ENCODE measurements at regions not wholly inside any gene's neighbourhood (a gene's known extent, or its start where the extent isn't known, plus 50 kb on each side); places are given as distances from the start of the nearest gene placed in this dataset.

DNA sequence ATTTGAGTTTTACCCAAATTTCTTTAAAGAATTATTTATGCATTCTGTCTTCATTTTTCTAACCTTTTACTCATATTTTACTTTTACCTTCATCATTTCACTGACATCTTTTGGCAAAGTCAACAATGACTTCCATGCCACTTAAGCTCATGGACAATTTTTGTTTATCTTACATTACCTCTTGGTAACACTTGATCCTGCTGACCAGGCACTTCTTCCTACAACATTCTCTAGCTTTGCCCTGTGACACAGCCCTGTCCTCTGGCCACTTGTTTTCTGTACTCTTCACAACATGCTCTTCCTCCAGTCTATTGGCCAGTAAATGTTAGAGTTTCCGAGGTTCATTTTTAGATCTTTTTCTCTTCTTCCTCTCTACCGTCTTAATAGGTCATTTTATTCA, 377.2 kb downstream of the SUCLA2 start:
- DNase-seq (ENCODE audit: low spot score), result no peak
- Mint-ChIP-seq H3K27me3 (ENCODE audit: insufficient read depth) (no peaks in the 10 kb centered on the region), H3K36me3 (ENCODE audit: low read depth) (no peaks in the 10 kb centered on the region), H3K27ac (no peak overlapping the region), H3K9me3 (no peaks in the 10 kb centered on the region), H3K4me3 (no peak overlapping the region), H3K4me1 (ENCODE audit: low read depth) (no peaks in the 10 kb centered on the region)
- intact Hi-C loops (cut with micrococcal nuclease), result no loop called here

DNA sequence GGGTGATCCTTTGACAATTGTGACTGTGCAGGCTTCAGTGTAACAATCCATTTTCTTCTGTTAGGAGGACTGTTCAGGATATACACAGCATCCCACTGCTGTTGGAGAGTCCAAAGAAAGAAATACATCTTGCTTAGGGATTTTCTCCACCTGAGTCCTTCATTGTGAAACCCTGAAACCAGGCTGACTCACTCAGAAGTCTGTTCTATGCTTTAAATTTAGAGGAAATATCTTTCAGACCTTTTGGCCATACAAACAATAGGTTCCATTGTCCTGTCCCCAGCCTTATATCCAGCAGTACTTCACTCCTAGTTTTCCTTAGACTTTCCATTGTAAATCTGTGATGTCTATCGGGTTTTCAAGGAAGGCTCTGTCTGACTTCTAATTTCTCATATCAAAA, 379.1 kb downstream of the SUCLA2 start:
- intact Hi-C loops (cut with micrococcal nuclease), result no loop called here
- H3K27me3 Mint-ChIP-seq (ENCODE audit: insufficient read depth), result no peaks in the 10 kb centered on the region
- DNase-seq (ENCODE audit: low spot score), result no peak
- no peak overlapping the region for H3K4me3 Mint-ChIP-seq
- H3K36me3 Mint-ChIP-seq (ENCODE audit: low read depth), result no peaks in the 10 kb centered on the region
- no peaks in the 10 kb centered on the region for H3K4me1 Mint-ChIP-seq (ENCODE audit: low read depth)
- H3K27ac Mint-ChIP-seq, result no peak overlapping the region
- no peaks in the 10 kb centered on the region for H3K9me3 Mint-ChIP-seq

DNA sequence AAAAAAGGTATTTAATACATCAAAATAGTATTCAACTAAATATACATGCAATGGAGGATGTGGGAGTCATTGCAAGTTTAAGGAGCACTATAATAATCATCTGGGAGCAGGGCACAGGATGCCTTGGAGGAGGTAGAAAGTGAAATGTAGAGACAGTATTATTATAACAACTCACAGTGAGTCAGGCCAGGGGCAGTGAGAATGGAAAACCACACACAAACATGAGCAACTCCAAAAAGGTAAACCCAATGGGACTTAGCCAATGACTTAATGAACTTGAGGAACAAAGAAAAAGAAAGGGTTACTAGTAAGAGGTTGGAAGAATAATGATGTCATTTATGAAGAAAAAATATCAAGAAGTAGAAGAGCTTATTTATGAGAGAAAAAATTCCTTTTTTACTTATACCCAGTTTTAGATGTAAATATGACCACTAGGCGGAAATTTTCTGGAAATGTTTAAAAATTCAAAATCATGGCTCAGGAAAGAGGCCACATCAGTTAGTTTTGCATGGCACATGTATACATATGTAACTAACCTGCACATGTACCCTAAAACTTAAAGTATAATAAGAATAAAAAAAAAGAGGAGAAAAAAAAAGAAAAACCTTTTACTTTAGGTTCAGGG, 389.3 kb downstream of the SUCLA2 start:
- H3K4me3 Mint-ChIP-seq, result no peak overlapping the region
- DNase-seq (ENCODE audit: low spot score), result no peak
- H3K4me1 Mint-ChIP-seq (ENCODE audit: low read depth), result no peaks in the 10 kb centered on the region
- H3K27ac Mint-ChIP-seq, result no peak overlapping the region
- peaks cover 4% of the 10 kb centered on the region for H3K27me3 Mint-ChIP-seq (ENCODE audit: insufficient read depth)
- H3K36me3 Mint-ChIP-seq (ENCODE audit: low read depth), result no peaks in the 10 kb centered on the region
- H3K9me3 Mint-ChIP-seq, result no peaks in the 10 kb centered on the region
- intact Hi-C loops (cut with micrococcal nuclease), result no loop called here

DNA sequence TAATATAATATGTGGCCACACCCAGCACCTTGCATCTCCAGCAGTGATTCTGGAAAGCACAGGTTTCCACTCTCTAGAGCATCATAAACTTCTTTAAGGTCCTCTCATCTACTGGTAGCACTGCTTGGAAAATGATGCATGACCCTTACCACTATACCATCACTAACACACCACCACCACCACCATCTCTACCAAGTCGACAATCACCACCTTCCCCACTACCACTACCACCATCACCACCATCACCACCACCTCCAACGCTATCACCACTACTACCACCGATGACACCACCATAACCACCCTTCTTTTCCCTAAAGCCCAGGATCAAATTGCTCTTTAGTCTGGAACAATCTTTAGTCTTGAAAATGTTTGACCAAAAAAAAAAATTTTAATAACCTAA, 390.4 kb downstream of the SUCLA2 start:
- DNase-seq (ENCODE audit: low spot score), result no peak
- Mint-ChIP-seq H3K27ac (no peak overlapping the region), H3K4me3 (no peak overlapping the region), H3K4me1 (ENCODE audit: low read depth) (no peaks in the 10 kb centered on the region), H3K36me3 (ENCODE audit: low read depth) (no peaks in the 10 kb centered on the region), H3K9me3 (no peaks in the 10 kb centered on the region), H3K27me3 (ENCODE audit: insufficient read depth) (peaks cover 4% of the 10 kb centered on the region)
- intact Hi-C loops (cut with micrococcal nuclease), result no loop called here

DNA sequence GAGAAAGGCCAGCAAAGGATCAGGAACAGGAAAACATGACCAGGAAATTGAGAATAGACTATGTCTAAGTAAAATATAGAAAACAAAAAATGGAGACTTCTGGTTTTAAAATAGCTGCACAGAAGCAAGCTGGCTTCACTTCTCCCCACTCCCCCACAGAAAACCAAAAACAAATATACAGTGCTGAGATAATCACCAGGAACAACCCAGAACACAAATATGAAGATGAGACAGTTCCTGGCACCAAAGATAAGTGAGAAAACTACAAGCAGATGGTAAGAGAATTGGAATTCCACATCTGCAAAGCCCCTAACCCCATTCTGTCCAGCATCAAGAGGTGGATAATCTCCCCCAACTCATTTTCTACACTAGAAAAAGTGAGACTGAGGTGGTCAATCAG, 397.7 kb downstream of the SUCLA2 start:
- H3K27ac Mint-ChIP-seq, result no peak overlapping the region
- DNase-seq (ENCODE audit: low spot score), result no peak
- H3K36me3 Mint-ChIP-seq (ENCODE audit: low read depth), result no peaks in the 10 kb centered on the region
- intact Hi-C loops (cut with micrococcal nuclease), result no loop called here
- H3K9me3 Mint-ChIP-seq, result no peaks in the 10 kb centered on the region
- no peak overlapping the region for H3K4me3 Mint-ChIP-seq
- peaks cover 1% of the 10 kb centered on the region for H3K27me3 Mint-ChIP-seq (ENCODE audit: insufficient read depth)
- no peaks in the 10 kb centered on the region for H3K4me1 Mint-ChIP-seq (ENCODE audit: low read depth)

DNA sequence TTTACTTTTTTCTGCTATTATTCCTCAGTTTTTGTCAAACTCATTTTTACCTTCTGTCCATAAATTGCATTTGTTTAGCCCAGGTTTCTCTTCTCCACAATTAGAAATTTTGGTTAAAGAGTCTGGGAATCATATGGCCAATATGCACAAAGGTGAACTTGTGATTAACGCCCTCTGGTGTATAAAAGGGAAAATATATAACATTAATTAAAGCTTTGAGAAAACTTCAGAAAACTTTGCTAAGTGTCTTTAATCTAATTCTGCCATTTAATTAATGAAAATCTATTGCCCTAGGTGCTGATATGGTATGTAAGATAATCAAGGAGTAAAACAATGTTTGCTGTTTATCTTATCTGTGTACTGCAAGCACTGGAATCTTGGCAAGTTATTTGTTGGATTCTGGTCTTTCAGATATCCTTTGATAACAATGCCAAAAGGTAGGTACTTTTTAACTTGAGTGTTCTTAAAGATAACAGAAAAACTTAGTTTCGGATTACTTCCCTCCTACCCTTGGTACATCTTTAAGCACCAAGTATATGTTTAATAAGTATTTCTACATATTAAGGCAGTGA, 402.6 kb downstream of the SUCLA2 start:
- Mint-ChIP-seq H3K36me3 (ENCODE audit: low read depth) (no peaks in the 10 kb centered on the region), H3K9me3 (no peaks in the 10 kb centered on the region), H3K27ac (no peak overlapping the region), H3K4me3 (no peak overlapping the region), H3K27me3 (ENCODE audit: insufficient read depth) (no peaks in the 10 kb centered on the region), H3K4me1 (ENCODE audit: low read depth) (no peaks in the 10 kb centered on the region)
- intact Hi-C loops (cut with micrococcal nuclease), result no loop called here
- no peak for DNase-seq (ENCODE audit: low spot score)

DNA sequence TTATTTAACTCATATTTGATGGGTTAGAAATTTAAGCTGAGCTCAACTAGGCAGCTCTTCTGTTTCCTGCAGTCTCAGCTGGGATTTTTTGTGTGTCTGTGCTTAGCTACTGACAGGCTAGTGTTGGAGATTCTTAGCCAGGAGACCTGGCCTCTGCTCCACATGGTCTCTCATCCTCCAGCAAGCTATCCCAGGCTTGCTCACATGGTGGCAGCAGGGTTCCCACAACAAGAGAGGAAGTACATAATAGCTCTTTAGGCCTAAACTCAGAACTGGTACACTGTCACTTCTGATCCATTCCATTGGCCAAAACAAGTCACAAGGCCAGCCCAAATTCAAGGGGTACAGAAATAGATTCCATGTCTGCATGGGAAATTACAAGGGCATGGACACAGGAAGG, 406.2 kb downstream of the SUCLA2 start:
- H3K9me3 Mint-ChIP-seq, result no peaks in the 10 kb centered on the region
- H3K36me3 Mint-ChIP-seq (ENCODE audit: low read depth), result no peaks in the 10 kb centered on the region
- H3K27me3 Mint-ChIP-seq (ENCODE audit: insufficient read depth), result no peaks in the 10 kb centered on the region
- H3K27ac Mint-ChIP-seq, result no peak overlapping the region
- intact Hi-C loops (cut with micrococcal nuclease), result no loop called here
- H3K4me3 Mint-ChIP-seq, result no peak overlapping the region
- H3K4me1 Mint-ChIP-seq (ENCODE audit: low read depth), result no peaks in the 10 kb centered on the region
- no peak for DNase-seq (ENCODE audit: low spot score)

DNA sequence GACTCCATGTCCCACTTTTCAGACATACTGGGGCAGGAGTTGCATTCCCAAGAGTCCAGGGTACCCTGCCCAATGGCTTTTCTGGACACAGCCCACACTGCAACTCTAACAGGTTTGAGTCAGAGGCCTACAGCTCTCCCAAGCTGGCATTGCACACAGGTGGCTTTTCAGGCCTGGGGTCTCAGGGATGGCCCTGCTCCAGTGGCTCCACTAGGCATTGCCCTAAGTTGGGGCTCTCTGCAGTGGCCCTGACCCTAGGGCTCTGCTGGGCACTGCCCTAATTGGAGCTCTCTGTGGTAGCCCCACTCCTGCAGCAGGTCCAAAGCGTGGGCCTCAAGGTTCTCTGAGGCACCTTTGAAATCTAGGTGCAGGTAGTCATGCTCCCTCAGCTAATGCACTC, 408.8 kb downstream of the SUCLA2 start:
- Mint-ChIP-seq H3K27ac (no peak overlapping the region), H3K4me3 (no peak overlapping the region), H3K9me3 (no peaks in the 10 kb centered on the region), H3K36me3 (ENCODE audit: low read depth) (no peaks in the 10 kb centered on the region), H3K4me1 (ENCODE audit: low read depth) (no peaks in the 10 kb centered on the region), H3K27me3 (ENCODE audit: insufficient read depth) (no peaks in the 10 kb centered on the region)
- intact Hi-C loops (cut with micrococcal nuclease), result no loop called here
- DNase-seq (ENCODE audit: low spot score), result no peak

DNA sequence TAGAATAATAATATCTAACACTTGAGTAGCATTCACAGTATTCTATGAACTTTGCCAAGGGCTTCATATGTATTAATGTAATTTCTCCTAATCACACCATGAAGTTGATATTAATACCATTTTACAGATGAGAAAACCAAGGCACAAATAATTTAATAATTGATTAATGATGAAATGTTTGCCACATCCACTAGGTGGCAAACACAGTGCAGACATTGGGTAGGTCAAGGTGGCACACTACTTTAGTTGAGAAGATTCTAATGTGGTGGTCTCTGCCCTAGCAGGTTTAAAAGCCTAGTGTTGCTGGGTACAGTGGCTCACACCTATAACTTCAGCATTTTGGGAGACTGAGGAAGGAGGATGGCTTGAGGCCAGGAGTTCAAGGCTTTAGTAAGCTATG, 412.4 kb downstream of the SUCLA2 start:
- H3K4me3 Mint-ChIP-seq, result no peak overlapping the region
- intact Hi-C loops (cut with micrococcal nuclease), result no loop called here
- no peaks in the 10 kb centered on the region for H3K27me3 Mint-ChIP-seq (ENCODE audit: insufficient read depth)
- peaks cover 4% of the 10 kb centered on the region for H3K9me3 Mint-ChIP-seq
- no peaks in the 10 kb centered on the region for H3K4me1 Mint-ChIP-seq (ENCODE audit: low read depth)
- no peak overlapping the region for H3K27ac Mint-ChIP-seq
- DNase-seq (ENCODE audit: low spot score), result no peak
- H3K36me3 Mint-ChIP-seq (ENCODE audit: low read depth), result no peaks in the 10 kb centered on the region

DNA sequence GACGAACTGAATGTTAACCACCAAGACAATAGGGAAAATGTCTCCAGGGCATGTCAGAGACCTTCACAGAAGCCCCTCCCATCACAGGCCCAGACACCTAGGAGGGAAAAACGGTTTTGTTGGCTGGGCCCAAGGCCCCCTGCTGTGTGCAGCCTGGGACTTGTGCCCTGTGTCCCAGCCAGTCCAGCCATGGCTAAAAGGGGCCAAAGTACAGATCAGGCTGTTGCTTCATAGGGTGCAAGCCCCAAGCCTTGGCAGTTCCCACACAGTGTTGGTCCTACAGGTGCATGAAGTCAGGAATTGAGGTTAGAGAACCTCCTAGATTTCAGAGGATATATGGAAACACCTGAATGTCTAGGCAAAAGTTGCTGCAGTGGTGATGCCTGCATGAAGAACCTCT, 428.7 kb downstream of the SUCLA2 start:
- intact Hi-C loops (cut with micrococcal nuclease), result no loop called here
- no peaks in the 10 kb centered on the region for H3K4me1 Mint-ChIP-seq (ENCODE audit: low read depth)
- no peak overlapping the region for H3K27ac Mint-ChIP-seq
- no peak overlapping the region for H3K4me3 Mint-ChIP-seq
- no peaks in the 10 kb centered on the region for H3K36me3 Mint-ChIP-seq (ENCODE audit: low read depth)
- DNase-seq (ENCODE audit: low spot score), result no peak
- H3K27me3 Mint-ChIP-seq (ENCODE audit: insufficient read depth), result no peaks in the 10 kb centered on the region
- H3K9me3 Mint-ChIP-seq, result peaks cover 54% of the 10 kb centered on the region

DNA sequence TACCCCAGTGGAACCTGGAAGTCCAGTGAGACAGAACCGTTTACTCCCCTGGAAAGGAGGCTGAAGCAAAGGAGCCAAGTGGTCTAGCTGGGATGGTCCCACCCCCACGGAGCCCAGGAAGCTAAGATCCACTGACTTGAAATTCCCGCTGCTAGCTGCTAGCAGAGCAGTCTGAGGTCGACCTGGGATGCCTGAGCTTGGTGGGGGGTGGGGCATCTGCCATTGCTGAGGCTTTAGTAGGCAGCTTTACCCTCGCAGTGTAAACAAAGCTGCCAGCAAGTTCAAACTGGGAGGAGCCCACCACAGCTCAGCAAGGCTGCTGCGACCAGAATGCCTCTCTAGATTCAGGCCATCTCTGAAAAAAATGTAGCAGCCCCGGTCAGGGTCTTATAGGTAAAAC, 437.0 kb downstream of the SUCLA2 start:
- no peaks in the 10 kb centered on the region for H3K27me3 Mint-ChIP-seq (ENCODE audit: insufficient read depth)
- no peaks in the 10 kb centered on the region for H3K4me1 Mint-ChIP-seq (ENCODE audit: low read depth)
- H3K27ac Mint-ChIP-seq, result no peak overlapping the region
- intact Hi-C loops (cut with micrococcal nuclease), result no loop called here
- no peak for DNase-seq (ENCODE audit: low spot score)
- H3K36me3 Mint-ChIP-seq (ENCODE audit: low read depth), result no peaks in the 10 kb centered on the region
- H3K4me3 Mint-ChIP-seq, result no peak overlapping the region
- peaks cover 39% of the 10 kb centered on the region for H3K9me3 Mint-ChIP-seq

DNA sequence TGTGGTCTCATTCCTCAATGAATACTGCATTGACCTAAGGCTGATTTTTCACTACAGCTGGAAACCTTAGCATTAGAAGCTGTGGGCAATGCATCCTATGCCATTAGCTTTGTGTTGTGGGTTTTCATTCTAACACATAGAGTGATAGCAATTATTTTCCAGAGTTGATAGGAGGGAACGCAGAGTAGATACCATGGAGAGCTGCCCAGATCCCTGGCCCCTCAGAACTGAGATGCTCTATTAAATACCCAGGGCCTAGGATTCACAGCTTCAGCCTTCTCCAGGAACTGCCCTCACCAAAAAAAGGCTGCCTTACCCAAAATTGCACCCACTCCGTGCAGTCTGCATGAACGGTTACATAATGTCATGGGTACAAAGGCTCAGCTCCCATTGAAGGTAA, 444.4 kb downstream of the SUCLA2 start:
- H3K4me1 Mint-ChIP-seq (ENCODE audit: low read depth), result no peaks in the 10 kb centered on the region
- intact Hi-C loops (cut with micrococcal nuclease), result no loop called here
- H3K4me3 Mint-ChIP-seq, result no peak overlapping the region
- DNase-seq (ENCODE audit: low spot score), result no peak
- H3K27ac Mint-ChIP-seq, result no peak overlapping the region
- H3K9me3 Mint-ChIP-seq, result no peaks in the 10 kb centered on the region
- peaks cover 2% of the 10 kb centered on the region for H3K27me3 Mint-ChIP-seq (ENCODE audit: insufficient read depth)
- no peaks in the 10 kb centered on the region for H3K36me3 Mint-ChIP-seq (ENCODE audit: low read depth)

DNA sequence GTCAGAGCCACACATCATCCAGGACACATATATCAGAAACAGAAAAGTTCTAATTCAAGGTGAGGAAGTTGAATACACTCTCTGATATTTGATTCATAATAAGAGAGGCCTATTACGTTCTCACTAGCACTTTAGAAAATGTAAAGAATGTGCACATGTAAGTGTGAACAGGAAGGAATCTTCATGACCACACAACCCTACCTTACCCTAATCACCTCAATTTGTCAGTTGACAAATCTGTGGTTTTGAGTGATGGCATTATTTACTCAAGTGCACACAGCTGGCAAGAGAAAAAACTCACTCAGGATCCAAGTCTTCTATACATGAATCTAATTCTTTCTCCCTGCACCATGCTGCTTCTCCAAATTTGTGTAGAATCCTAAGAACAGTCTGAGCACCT, 445.8 kb downstream of the SUCLA2 start:
- H3K36me3 Mint-ChIP-seq (ENCODE audit: low read depth), result no peaks in the 10 kb centered on the region
- H3K27ac Mint-ChIP-seq, result no peak overlapping the region
- H3K27me3 Mint-ChIP-seq (ENCODE audit: insufficient read depth), result peaks cover 2% of the 10 kb centered on the region
- DNase-seq (ENCODE audit: low spot score), result no peak
- intact Hi-C loops (cut with micrococcal nuclease), result no loop called here
- H3K4me1 Mint-ChIP-seq (ENCODE audit: low read depth), result no peaks in the 10 kb centered on the region
- H3K4me3 Mint-ChIP-seq, result no peak overlapping the region
- no peaks in the 10 kb centered on the region for H3K9me3 Mint-ChIP-seq

DNA sequence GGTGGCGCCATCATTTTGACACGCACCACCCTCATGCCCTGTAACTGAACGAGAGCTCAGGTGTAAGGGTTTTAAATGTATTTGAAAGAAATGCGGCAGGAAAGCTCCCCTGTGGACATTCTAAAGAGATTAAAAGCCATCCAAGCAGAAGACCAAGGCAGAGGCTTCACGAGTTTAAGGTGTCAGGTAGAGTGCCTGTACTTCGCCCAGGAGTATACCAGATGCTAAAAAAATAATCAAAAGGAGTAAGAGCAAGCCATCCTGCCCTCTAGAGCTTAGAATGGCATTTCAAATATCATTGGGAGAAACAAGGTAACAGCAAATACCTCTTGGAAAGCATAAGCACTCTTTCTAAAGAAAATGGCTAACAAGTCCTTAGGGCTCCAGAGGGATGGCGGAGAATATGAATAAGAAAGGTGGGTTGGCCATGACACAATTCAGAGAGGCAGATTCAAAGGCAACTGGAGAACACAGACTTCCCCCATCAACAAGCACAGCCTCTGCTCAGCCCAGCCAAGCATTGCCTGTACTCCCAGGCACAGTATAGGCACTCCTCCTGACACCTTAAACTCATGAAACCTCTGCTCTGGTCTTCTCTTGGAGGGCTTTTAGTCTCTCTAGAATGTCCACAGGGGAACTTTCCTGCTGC, 447.6 kb downstream of the SUCLA2 start:
- intact Hi-C loops (cut with micrococcal nuclease), result no loop called here
- no peak for DNase-seq (ENCODE audit: low spot score)
- Mint-ChIP-seq H3K4me3 (no peak overlapping the region), H3K4me1 (ENCODE audit: low read depth) (no peaks in the 10 kb centered on the region), H3K27ac (no peak overlapping the region), H3K9me3 (no peaks in the 10 kb centered on the region), H3K36me3 (ENCODE audit: low read depth) (no peaks in the 10 kb centered on the region), H3K27me3 (ENCODE audit: insufficient read depth) (peaks cover 2% of the 10 kb centered on the region)

Data from activated T-helper 1 cell treated with anti-CD3 and anti-CD28 coated beads, Interleukin-12 subunit alpha, Interleukin-12 subunit beta, Interleukin-2, Interleukin-4 antibody, amounts not matched to agents 30 ng/mL and 10 ng/mL and 1 ng/mL, durations not matched to agents 14 hours and 24 hours and 36 hours (primary cell).